ENCODE measurements at regions not wholly inside any gene's neighbourhood (a gene's known extent, or its start where the extent isn't known, plus 50 kb on each side); places are given as distances from the start of the nearest gene placed in this dataset.

DNA sequence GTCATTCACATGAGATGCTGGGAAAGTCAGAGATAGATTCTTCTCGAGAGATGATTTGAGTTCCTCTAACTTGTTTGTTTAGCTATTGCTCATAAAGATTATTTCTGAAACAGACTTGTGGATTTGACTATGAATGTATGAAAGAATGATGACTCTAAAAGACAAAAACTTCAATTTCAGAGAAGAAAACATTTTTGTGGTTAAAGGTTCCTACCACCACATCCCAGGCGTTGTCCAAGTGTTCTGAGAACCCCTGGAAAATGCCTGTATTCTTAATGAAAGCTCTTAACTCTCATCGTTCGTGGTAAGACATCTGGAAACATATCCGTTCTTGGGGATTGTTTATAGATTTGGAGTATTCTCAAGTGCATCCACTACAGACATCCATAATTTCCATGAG, 228.7 kb downstream of the BARHL2 start:
- TF ChIP-seq, protein P1, sequence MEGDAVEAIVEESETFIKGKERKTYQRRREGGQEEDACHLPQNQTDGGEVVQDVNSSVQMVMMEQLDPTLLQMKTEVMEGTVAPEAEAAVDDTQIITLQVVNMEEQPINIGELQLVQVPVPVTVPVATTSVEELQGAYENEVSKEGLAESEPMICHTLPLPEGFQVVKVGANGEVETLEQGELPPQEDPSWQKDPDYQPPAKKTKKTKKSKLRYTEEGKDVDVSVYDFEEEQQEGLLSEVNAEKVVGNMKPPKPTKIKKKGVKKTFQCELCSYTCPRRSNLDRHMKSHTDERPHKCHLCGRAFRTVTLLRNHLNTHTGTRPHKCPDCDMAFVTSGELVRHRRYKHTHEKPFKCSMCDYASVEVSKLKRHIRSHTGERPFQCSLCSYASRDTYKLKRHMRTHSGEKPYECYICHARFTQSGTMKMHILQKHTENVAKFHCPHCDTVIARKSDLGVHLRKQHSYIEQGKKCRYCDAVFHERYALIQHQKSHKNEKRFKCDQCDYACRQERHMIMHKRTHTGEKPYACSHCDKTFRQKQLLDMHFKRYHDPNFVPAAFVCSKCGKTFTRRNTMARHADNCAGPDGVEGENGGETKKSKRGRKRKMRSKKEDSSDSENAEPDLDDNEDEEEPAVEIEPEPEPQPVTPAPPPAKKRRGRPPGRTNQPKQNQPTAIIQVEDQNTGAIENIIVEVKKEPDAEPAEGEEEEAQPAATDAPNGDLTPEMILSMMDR (IDR thresholded peaks at IDR 0.05), result no peak
- TF ChIP-seq POLR2AphosphoS5 (IDR thresholded peaks at IDR 0.05), result no peak
- no peak for TF ChIP-seq POLR2A (IDR thresholded peaks at IDR 0.05)

Data from transverse colon (tissue), 4 donors.